Body of pancreas (tissue), 4 donors: ENCODE measurements at regions not wholly inside any gene's neighbourhood (a gene's known extent, or its start where the extent isn't known, plus 50 kb on each side); places are given as distances from the start of the nearest gene placed in this dataset.

Experiments used
- ATAC-seq: fragments of 150-250 bp; one replicate; pipeline ENCODE4 v1.9.1; 2016
- DNase-seq, 4 donors: peaks; one replicate each; pipeline ENCODE4 v3.0.0-alpha.2; 2019
- H3K27ac ChIP-seq, 4 donors: fragments of 200-600 bp; sonication (generic); 1 replicate in 3 of 4; 2 replicates in 1 of 4; pipeline versions ENCODE4 v1.5.1 to v1.6.1; 2016 to 2019; ENCODE audit warnings: mild to moderate bottlenecking in 1 of 4, mixed read lengths in 1 of 4, moderate library complexity in 1 of 4
- H3K27me3 ChIP-seq, 2 donors: fragments of 200-600 bp; sonication (generic); one replicate each; pipeline ENCODE4 v1.6.0; 2016; ENCODE audit warnings: mild to moderate bottlenecking in 1 of 2
- H3K36me3 ChIP-seq, 2 donors: fragments of 200-600 bp; sonication (generic); replicated peaks in 1 of 2; 2 replicates each; pipeline ENCODE4 v1.5.1; 2016; ENCODE audit warnings: low read depth in 2 of 2; ENCODE audit not compliant: insufficient read depth in 1 of 2
- H3K4me1 ChIP-seq: fragments of 200-600 bp; sonication (generic); one replicate; pipeline ENCODE4 v1.6.0; 2016
- H3K4me3 ChIP-seq, 2 donors: fragments of 200-600 bp; sonication (generic); 1 replicate in 1 of 2; 2 replicates in 1 of 2; pipeline ENCODE4 v1.5.1; 2016 to 2019
- H3K9me3 ChIP-seq, 3 donors: fragments of 200-600 bp; sonication (generic); 1 replicate in 2 of 3; 2 replicates in 1 of 3; pipeline ENCODE4 v1.5.1; 2016
- POLR2A ChIP-seq, 3 donors: fragments of 450-650 bp; IDR thresholded peaks; one replicate each; pipeline ENCODE4 v1.6.1; 2016; ENCODE audit warnings: antibody characterized with exemption in 3 of 3, mild to moderate bottlenecking in 2 of 3
- WGBS, 2 donors: methylation state at CpG; one replicate each; pipeline ENCODE4 v1.1.5; 2017; 5-methylcytosine and 5-hydroxymethylcytosine counted together
- intact Hi-C: fragments of 100-400 bp; cut with DNase I; formaldehyde crosslinking; loops from one replicate; pipeline ENCODE4 v1.15.1; 2023
- TF ChIP-seq, protein P1 (sequence below), 7 experiments: fragments of 450-650 bp in 4 of 7; fragments of 200-600 bp in 3 of 7; sonication (generic) in 3 of 7; IDR thresholded peaks; one replicate each; pipeline ENCODE4 v1.5.1; 2016 to 2019; ENCODE audit warnings: antibody characterized with exemption in 7 of 7

- H3K4me1 ChIP-seq, result no peaks in the 10 kb centered on the region
- WGBS, 2 donors, result 80 to 85% methylated on average over 3 of the region's 3 CpGs
- ATAC-seq (no peak), DNase-seq (no peak)
- intact Hi-C loops, result no loop called here
- no peak overlapping the region for H3K27ac ChIP-seq
- H3K36me3 ChIP-seq, result no peaks in the 10 kb centered on the region
- TF ChIP-seq POLR2A (IDR thresholded peaks at IDR 0.05), result no peak
- TF ChIP-seq, protein P1, sequence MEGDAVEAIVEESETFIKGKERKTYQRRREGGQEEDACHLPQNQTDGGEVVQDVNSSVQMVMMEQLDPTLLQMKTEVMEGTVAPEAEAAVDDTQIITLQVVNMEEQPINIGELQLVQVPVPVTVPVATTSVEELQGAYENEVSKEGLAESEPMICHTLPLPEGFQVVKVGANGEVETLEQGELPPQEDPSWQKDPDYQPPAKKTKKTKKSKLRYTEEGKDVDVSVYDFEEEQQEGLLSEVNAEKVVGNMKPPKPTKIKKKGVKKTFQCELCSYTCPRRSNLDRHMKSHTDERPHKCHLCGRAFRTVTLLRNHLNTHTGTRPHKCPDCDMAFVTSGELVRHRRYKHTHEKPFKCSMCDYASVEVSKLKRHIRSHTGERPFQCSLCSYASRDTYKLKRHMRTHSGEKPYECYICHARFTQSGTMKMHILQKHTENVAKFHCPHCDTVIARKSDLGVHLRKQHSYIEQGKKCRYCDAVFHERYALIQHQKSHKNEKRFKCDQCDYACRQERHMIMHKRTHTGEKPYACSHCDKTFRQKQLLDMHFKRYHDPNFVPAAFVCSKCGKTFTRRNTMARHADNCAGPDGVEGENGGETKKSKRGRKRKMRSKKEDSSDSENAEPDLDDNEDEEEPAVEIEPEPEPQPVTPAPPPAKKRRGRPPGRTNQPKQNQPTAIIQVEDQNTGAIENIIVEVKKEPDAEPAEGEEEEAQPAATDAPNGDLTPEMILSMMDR (IDR thresholded peaks at IDR 0.05), result no peak
- no peaks in the 10 kb centered on the region for H3K9me3 ChIP-seq
- H3K4me3 ChIP-seq, result no peak overlapping the region
- H3K27me3 ChIP-seq, result no peaks in the 10 kb centered on the region
Observed at GRCh38 chr5:98627121-98627520, 146.3 kb upstream of the RGMB start.

DNA sequence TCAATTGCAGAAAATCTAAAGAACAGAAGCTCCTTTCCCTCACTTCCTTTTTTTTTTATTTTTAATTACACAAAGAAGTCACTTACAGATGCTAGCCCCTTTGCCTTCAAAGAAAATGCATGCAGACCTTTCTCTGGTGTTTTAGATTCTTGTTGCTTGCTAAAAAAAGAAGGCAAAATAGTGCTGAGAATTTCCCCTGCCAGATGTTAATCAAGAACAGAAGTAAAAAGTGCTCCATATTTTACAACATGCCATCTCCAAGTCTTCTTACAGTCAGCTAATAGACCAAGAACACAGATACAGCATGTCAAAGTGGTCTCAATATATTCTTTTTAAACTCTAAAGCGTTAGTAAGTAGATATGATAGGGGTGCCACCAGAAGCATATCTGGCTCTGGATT is 142.8 kb upstream of the RGMB start:
- Histone ChIP-seq H3K9me3 (no peaks in the 10 kb centered on the region), H3K4me3 (no peak overlapping the region), H3K27ac (no peak overlapping the region), H3K36me3 (no peaks in the 10 kb centered on the region), H3K4me1 (no peaks in the 10 kb centered on the region), H3K27me3 (no peaks in the 10 kb centered on the region)
- TF ChIP-seq, protein P1 (IDR thresholded peaks at IDR 0.05), result no peak
- TF ChIP-seq POLR2A (IDR thresholded peaks at IDR 0.05), result no peak
- ATAC-seq (no peak), DNase-seq (no peak)
- intact Hi-C loops, result no loop called here
- 68 to 76% methylated on average over 1 of the region's 1 CpG for WGBS, 2 donors

- no peak overlapping the region for H3K4me3 ChIP-seq
- intact Hi-C loops, result no loop called here
- TF ChIP-seq, protein P1 (IDR thresholded peaks at IDR 0.05), result no peak
- no peak for TF ChIP-seq POLR2A (IDR thresholded peaks at IDR 0.05)
- no peak for DNase-seq
- no peak overlapping the region for H3K27ac ChIP-seq
- WGBS, 2 donors, result 83 to 95% methylated on average over 1 of the region's 1 CpG
- ATAC-seq, result no peak
- no peaks in the 10 kb centered on the region for H3K4me1 ChIP-seq
- no peaks in the 10 kb centered on the region for H3K27me3 ChIP-seq
- no peaks in the 10 kb centered on the region for H3K9me3 ChIP-seq
- no peaks in the 10 kb centered on the region for H3K36me3 ChIP-seq
Observed at GRCh38 chr5:98631311-98632054, 142.0 kb upstream of the RGMB start.

DNA sequence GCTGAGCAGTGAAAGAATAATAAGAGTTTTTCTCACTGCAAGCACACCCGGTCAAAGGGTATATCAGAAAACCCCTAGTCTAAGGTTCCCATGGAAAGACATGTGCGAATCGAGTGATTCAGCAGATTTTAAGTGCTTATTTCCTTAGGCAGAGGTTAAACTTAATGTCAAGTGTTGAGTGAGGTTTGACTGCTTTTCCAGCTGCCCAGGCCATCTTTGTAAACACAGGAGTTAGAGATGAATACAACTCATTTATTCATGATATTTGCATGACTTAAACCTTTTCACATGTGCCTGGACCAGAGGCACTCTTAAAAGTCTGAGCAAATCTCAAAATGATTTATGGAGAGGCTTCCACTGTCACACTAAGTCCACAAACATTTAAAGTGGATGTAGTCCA is 137.8 kb upstream of the RGMB start:
- no peak overlapping the region for H3K4me3 ChIP-seq
- 76 to 79% methylated on average over 3 of the region's 3 CpGs for WGBS, 2 donors
- no peaks in the 10 kb centered on the region for H3K36me3 ChIP-seq
- TF ChIP-seq, protein P1 (IDR thresholded peaks at IDR 0.05), result no peak
- no peak for TF ChIP-seq POLR2A (IDR thresholded peaks at IDR 0.05)
- H3K9me3 ChIP-seq, result no peaks in the 10 kb centered on the region
- no peak overlapping the region for H3K27ac ChIP-seq
- no peaks in the 10 kb centered on the region for H3K27me3 ChIP-seq
- ATAC-seq, result no peak
- no peak for DNase-seq
- intact Hi-C loops, result no loop called here
- no peaks in the 10 kb centered on the region for H3K4me1 ChIP-seq

DNA sequence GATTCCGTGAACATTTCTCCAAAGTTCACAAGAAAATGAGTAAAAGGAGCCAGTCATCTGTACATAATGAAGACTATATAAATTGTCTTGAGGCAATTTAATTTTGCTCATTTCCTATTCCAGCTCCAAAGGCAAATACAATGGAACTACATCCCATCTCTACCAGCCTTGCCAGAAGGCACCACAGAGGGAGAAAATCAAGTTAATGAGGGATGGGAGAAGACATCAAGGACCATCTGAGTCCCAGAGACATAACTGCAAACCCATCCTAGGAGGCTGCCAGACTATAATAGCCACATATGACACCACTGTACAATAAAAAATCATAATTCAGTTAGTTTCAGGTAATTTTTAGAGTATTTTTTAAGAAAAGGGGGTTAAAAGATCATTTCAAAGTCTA is 136.3 kb upstream of the RGMB start:
- no peak for ATAC-seq
- DNase-seq, result no peak
- 85 to 92% methylated on average over 1 of the region's 1 CpG for WGBS, 2 donors

More for the DNA sequence above, 136.3 kb upstream of the RGMB start:
- Histone ChIP-seq H3K27ac (no peak overlapping the region), H3K4me3 (no peak overlapping the region), H3K9me3 (no peaks in the 10 kb centered on the region), H3K4me1 (no peaks in the 10 kb centered on the region), H3K36me3 (no peaks in the 10 kb centered on the region), H3K27me3 (no peaks in the 10 kb centered on the region)
- TF ChIP-seq, protein P1 (IDR thresholded peaks at IDR 0.05), result no peak
- no peak for TF ChIP-seq POLR2A (IDR thresholded peaks at IDR 0.05)
- intact Hi-C loops, result no loop called here
